ENCODE measurements at regions not wholly inside any gene's neighbourhood (a gene's known extent, or its start where the extent isn't known, plus 50 kb on each side); places are given as distances from the start of the nearest gene placed in this dataset.

DNA sequence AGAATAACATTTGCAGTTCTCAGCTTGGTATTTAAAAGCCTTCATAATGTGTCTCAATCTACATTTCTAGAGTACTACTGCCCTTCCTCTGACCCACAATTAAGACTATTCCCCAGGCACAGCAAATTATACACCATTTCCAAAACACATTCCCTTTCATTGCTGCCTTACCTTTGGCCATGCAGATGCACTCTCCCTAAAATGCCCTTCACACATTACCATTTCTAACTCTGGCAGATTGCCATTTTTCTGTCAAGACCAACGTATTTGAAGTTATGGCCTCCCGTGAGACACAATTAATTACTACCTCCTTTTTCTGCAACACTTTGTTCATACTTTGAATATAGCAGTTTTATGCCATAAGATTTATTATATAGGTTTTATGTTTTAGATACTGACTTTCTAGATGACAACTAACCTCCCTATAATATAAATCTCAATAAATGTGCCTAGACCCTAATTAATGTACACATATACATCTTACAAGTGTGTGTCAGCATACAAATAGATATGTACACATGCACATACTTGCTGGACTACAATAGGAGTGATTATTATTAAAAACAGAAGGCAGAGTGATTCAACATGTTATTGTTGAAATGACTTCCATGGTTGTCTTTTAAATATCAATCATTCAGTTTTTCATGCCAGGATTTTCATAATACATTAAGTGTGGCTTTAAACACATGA, 2902.5 kb downstream of the PCDH9 start:
- no peak overlapping the region for H3K4me3 ChIP-seq (ENCODE audit: low read depth, low read length)
- no peak for TF ChIP-seq CTCF (IDR thresholded peaks at IDR 0.05; ENCODE audit: borderline replicate concordance, insufficient read depth, low read depth, low read length)

- TF ChIP-seq CTCF (IDR thresholded peaks at IDR 0.05; ENCODE audit: borderline replicate concordance, insufficient read depth, low read depth, low read length): no peak
Measured at GRCh38 chr13:64314331-64314730, 2898.7 kb upstream of the PCDH20 start.

GRCh38 chr13:64311948-64312347, 2896.3 kb upstream of the PCDH20 start:
- no peak for TF ChIP-seq CTCF (IDR thresholded peaks at IDR 0.05; ENCODE audit: borderline replicate concordance, insufficient read depth, low read depth, low read length)
- H3K4me3 ChIP-seq (ENCODE audit: low read depth, low read length): no peak overlapping the region

More at GRCh38 chr13:64314331-64314730, 2898.7 kb upstream of the PCDH20 start:
- no peak overlapping the region for H3K4me3 ChIP-seq (ENCODE audit: low read depth, low read length)

GRCh38 chr13:64311112-64311511, 2895.5 kb upstream of the PCDH20 start:
- H3K4me3 ChIP-seq (ENCODE audit: low read depth, low read length): no peak overlapping the region
- TF ChIP-seq CTCF (IDR thresholded peaks at IDR 0.05; ENCODE audit: borderline replicate concordance, insufficient read depth, low read depth, low read length): no peak

DNA sequence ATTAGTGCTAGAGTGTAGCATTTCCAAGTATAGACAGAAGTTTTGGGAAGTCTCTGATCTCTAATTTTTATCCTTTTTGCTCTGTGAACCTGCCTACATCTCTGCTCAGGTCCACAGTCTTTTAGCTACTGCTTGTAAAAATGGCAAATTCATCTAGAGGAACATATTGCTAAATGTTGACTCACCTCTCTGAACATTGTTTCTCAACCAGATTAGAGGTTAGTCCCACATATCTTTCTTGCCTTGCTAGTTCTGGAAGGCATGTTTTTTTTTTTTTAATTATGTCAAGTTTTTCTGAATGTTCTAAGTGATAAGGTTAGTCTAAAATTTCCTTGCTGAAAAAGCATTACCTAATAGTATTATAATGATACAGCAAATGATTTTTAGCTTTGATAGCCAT, 2889.6 kb upstream of the PCDH20 start:
- TF ChIP-seq CTCF (IDR thresholded peaks at IDR 0.05; ENCODE audit: borderline replicate concordance, insufficient read depth, low read depth, low read length): no peak
- H3K4me3 ChIP-seq (ENCODE audit: low read depth, low read length): no peak overlapping the region

DNA sequence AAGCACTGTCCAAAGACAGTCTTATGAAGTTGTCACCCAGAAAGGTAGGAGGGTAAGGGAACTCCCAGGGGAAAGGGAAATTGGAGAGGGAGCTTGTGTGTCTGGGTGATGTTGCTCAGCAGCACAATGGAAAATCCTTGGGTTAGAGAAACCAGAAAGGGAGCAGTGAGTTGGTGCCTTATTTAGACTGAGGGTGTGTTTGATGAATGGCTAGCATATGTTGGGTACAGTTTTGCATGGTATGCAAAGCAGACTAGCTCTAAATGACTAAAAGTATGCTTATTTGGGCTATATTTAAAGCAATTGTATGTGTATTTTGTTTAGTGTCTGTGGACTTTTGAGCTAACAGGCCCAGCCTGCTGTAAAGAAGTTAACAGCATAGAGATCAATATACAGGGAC, 2884.6 kb upstream of the PCDH20 start:
- TF ChIP-seq CTCF (IDR thresholded peaks at IDR 0.05; ENCODE audit: borderline replicate concordance, insufficient read depth, low read depth, low read length): no peak
- no peak overlapping the region for H3K4me3 ChIP-seq (ENCODE audit: low read depth, low read length)

DNA sequence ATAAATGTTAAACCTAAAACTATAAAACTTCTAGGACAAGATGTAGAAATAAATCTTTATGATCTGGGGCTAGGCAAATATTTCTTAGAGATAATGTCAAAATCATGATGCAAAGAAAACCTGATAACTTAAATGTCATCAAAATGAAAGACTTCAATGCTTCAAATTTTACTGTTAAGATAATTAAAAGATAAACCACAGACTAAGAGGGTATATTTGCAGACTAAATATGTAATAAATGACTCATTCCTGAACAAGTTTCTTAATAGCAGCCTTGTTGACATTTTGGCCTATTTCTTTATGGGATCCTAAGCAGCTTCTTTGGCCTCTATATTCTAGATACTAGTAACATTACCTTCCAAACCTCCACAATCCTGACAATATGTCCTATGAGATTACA, 2878.3 kb upstream of the PCDH20 start:
- H3K4me3 ChIP-seq (ENCODE audit: low read depth, low read length): no peak overlapping the region
- no peak for TF ChIP-seq CTCF (IDR thresholded peaks at IDR 0.05; ENCODE audit: borderline replicate concordance, insufficient read depth, low read depth, low read length)
